Heart left ventricle (tissue), 16 donors: ENCODE measurements at regions not wholly inside any gene's neighbourhood (a gene's known extent, or its start where the extent isn't known, plus 50 kb on each side); places are given as distances from the start of the nearest gene placed in this dataset.
"Not testable (repeated sequence)": the region's sequence is repeated elsewhere in the genome, so short reads cannot be mapped to it uniquely, and the experiment has no call there.

Experiments used
- ATAC-seq, 4 donors: fragments of 200-7000 bp; cut with Tn5 transposase; one replicate each; pipeline ENCODE4 v1.9.1; 2020 to 2022; ENCODE audit warnings: moderate library complexity in 4 of 4, mild to moderate bottlenecking in 3 of 4, moderate number of reproducible peaks in 1 of 4
- DNase-seq, 5 donors: peaks; one replicate each; pipeline ENCODE4 v3.0.0-alpha.2; 2020
- H3K27ac ChIP-seq, 12 donors: fragments of 200-600 bp; sonication (generic) in 4 of 12; one replicate each; pipeline versions ENCODE4 v1.5.0 to v1.8.0; 2016 to 2022; ENCODE audit warnings: mild to moderate bottlenecking in 2 of 12
- H3K27me3 ChIP-seq, 9 donors: fragments of 200-600 bp; sonication (generic) in 2 of 9; one replicate each; pipeline versions ENCODE4 v1.5.1 to v1.8.0; 2016 to 2022; ENCODE audit warnings: mild to moderate bottlenecking in 3 of 9
- H3K36me3 ChIP-seq, 9 donors: fragments of 200-600 bp; sonication (generic) in 2 of 9; one replicate each; pipeline versions ENCODE4 v1.5.0 to v1.8.0; 2018 to 2022; ENCODE audit warnings: mild to moderate bottlenecking in 2 of 9
- H3K4me1 ChIP-seq, 12 donors: fragments of 200-600 bp; sonication (generic) in 4 of 12; one replicate each; pipeline versions ENCODE4 v1.5.0 to v1.8.0; 2016 to 2022; ENCODE audit warnings: mild to moderate bottlenecking in 3 of 12
- H3K4me3 ChIP-seq, 12 donors: fragments of 200-600 bp; sonication (generic) in 4 of 12; one replicate each; pipeline versions ENCODE4 v1.5.0 to v1.8.0; 2017 to 2022; ENCODE audit warnings: mild to moderate bottlenecking in 9 of 12, moderate library complexity in 4 of 12
- H3K9me3 ChIP-seq, 12 donors: fragments of 200-600 bp; sonication (generic) in 4 of 12; one replicate each; pipeline versions ENCODE4 v1.5.0 to v1.8.0; 2016 to 2022; ENCODE audit warnings: mild to moderate bottlenecking in 1 of 12
- CTCF ChIP-seq, 12 donors: fragments of 200-600 bp; sonication (generic) in 4 of 12; IDR thresholded peaks; one replicate each; pipeline versions ENCODE4 v1.5.0 to v1.8.0; 2018 to 2022; ENCODE audit warnings: antibody characterized with exemption in 12 of 12, mild to moderate bottlenecking in 5 of 12
- POLR2A ChIP-seq, 2 donors: fragments of 450-650 bp; IDR thresholded peaks; one replicate each; pipeline ENCODE4 v1.6.1; 2017; ENCODE audit warnings: antibody characterized with exemption in 2 of 2, mild to moderate bottlenecking in 2 of 2, moderate library complexity in 2 of 2
- WGBS, 4 donors: extraction: QIAGEN DNeasy Blood & Tissue Kit in 2 of 4; methylation state at CpG; one replicate each; pipeline versions ENCODE4 v1.1.5 to v1.1.7; 2013 to 2018; 5-methylcytosine and 5-hydroxymethylcytosine counted together
- intact Hi-C, 10 donors: fragments of 100-400 bp; cut with DNase I; formaldehyde crosslinking; loops; one replicate each; pipeline versions ENCODE4 v1.11.1 to v1.14.2; 2022
- donor health status: ischemic (EF 13 %, LVEDD 7.1; RV severe dilation, severe dysfunction).
- donor health status: healthy with polysubstance abuse.
- donor health status: DM: no; HTN: yes; CAD: no.
- donor health status: DM: no; HTN: no; CAD: no.
- donor health status: ischemic (EF 25% LVEDD 6.9; RV normal size, moderate dysfunction).
- donor health status: ischemic (EF 25% LVEDD 5.7; RV mildly dilated, moderate dysfunction).
- donor health status: healthy.
- donor health status: DM: yes; HTN: yes; CAD: no.
- donor health status: ischemic (EF 35%, LVEDD 5.7; RV mildly dilated, moderate dysfunction).
- donor health status: nonischemic (EF 11% LVEDD 7.7; RV severe dilation, severe dysfunction).
- donor health status: DM: yes; HTN: yes; CAD: no.
- donor health status: PGD.
- donor health status: ischemic (EF 29% LVEDD 5.4; RV normal size, mild dysfunction).
- donor health status: nonischemic (EF 23%, LVEDD 6.1; RV moderate dilation, normal function).

GRCh38 chr19:56905631-56906150 is 65.2 kb upstream of the PEG3 start:
- H3K9me3 ChIP-seq: peaks cover 0 to 17% (median 0%) of the 10 kb centered on the region in 12 donors
- TF ChIP-seq CTCF (IDR thresholded peaks at IDR 0.05): no peak
- intact Hi-C loops: no loop called here
- no peaks in the 10 kb centered on the region for H3K4me1 ChIP-seq
- DNase-seq: no peak
- no peaks in the 10 kb centered on the region for H3K36me3 ChIP-seq
- no peak overlapping the region for H3K4me3 ChIP-seq
- no peak for ATAC-seq
- H3K27me3 ChIP-seq: peaks cover 0 to 6% (median 0%) of the 10 kb centered on the region in 9 donors
- WGBS, 4 donors: 62 to 79% (median 76%) methylated on average over 6 of the region's 6 CpGs
- no peak overlapping the region for H3K27ac ChIP-seq

DNA sequence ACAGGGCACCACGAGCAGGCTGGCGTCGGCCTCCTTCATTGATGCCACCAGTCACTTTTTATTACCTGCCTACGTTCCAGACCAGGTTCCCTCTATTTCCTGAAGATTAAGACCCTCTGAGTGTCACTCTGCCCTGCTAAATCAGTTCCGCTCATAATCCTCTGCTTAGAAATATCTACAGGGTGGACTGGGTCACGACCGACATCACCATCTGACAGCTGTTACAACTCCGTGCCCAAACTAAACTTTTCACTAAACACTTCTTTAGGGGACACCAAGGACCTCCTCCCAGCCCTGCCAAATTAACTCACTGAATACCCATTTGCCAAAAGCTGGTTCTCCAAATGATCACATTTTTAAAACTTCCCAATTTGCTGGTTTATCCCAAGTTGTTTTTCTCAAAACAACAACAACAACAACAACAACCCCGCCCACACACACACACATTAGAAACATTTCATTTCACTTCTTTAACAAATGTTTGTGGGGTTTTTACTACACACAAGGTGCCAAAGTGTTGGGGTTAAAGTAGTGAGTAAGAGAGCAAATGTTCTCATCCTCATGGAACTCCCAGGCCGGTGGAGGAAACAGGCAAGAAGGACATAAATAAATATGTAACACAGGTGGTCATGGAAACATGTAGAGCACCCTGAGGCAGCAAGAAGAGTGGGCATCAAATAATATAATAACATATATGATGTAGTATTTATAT is 72.0 kb upstream of the PEG3 start:
- Histone ChIP-seq H3K27me3 (peaks cover 0 to 31% (median 0%) of the 10 kb centered on the region in 9 donors), H3K9me3 (peaks cover 0 to 18% (median 0%) of the 10 kb centered on the region in 12 donors), H3K27ac (no peak overlapping the region), H3K4me1 (no peaks in the 10 kb centered on the region), H3K4me3 (no peak overlapping the region), H3K36me3 (no peaks in the 10 kb centered on the region)
- 72 to 80% (median 75%) methylated on average over 10 of the region's 10 CpGs for WGBS, 4 donors
- DNase-seq: no peak
- TF ChIP-seq CTCF (IDR thresholded peaks at IDR 0.05): no peak
- no peak for TF ChIP-seq POLR2A (IDR thresholded peaks at IDR 0.05)
- no peak for ATAC-seq
- intact Hi-C loops: no loop called here

DNA sequence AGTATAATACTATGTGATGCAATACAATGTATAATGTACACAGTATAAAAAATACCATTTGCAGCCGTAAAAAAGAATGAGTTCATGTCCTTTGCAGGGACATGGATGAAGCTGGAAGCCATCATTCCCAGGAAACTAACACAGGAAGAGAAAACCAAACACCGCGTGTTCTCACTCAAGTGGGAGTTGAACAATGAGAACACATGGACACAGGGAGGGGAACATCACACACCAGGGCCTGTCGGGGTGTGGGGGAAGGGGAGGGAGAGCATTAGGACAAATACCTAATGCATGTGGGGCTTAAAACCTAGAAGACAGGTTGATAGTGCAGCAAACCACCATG is 72.6 kb upstream of the PEG3 start:
- H3K36me3 ChIP-seq, H3K27ac ChIP-seq, H3K4me1 ChIP-seq, intact Hi-C loops, DNase-seq, ATAC-seq, H3K4me3 ChIP-seq: not testable (repeated sequence)
- Histone ChIP-seq H3K27me3 (peaks cover 0 to 31% (median 0%) of the 10 kb centered on the region in 9 donors), H3K9me3 (peaks cover 0 to 16% (median 0%) of the 10 kb centered on the region in 12 donors)
- WGBS, 4 donors: 51 to 67% (median 59%) methylated on average over 4 of the region's 4 CpGs

DNA sequence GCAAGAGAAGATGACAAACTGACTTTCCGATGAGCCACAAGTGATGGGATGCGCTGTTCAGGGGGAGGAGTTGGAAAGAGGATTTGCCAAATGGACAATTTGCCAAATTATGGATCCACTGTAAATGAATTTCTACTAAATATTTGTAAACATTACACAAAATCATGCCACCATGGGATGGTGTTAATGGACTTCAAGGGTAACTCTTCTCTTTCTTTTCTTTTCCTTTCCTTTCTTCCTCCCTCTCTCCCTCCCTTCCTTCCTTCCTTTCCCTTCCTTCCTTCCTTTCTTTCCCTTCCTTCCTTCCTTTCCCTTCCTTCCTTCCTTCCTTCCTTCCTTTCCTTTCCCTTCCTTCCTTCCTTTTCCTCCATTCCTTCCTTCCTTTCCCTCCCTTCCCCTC is 76.0 kb upstream of the PEG3 start:
- peaks cover 0 to 38% (median 0%) of the 10 kb centered on the region in 9 donors for H3K27me3 ChIP-seq
- DNase-seq (no peak), ATAC-seq (no peak)
- H3K27ac ChIP-seq: no peak overlapping the region
- H3K4me1 ChIP-seq: no peaks in the 10 kb centered on the region
- no peak for TF ChIP-seq POLR2A (IDR thresholded peaks at IDR 0.05)
- no peak for TF ChIP-seq CTCF (IDR thresholded peaks at IDR 0.05)
- H3K4me3 ChIP-seq: no peak overlapping the region
- intact Hi-C loops: no loop called here
- H3K36me3 ChIP-seq: no peaks in the 10 kb centered on the region
- WGBS, 4 donors: 88 to 98% (median 96%) methylated on average over 2 of the region's 2 CpGs
- H3K9me3 ChIP-seq: peaks cover 0 to 13% (median 0%) of the 10 kb centered on the region in 12 donors

GRCh38 chr19:56917529-56917928 is 77.0 kb upstream of the PEG3 start:
- intact Hi-C loops: no loop called here
- H3K27me3 ChIP-seq: peaks cover 0 to 38% (median 0%) of the 10 kb centered on the region in 9 donors

More at GRCh38 chr19:56917529-56917928, 77.0 kb upstream of the PEG3 start:
- 39 to 56% (median 42%) methylated on average over 6 of the region's 6 CpGs for WGBS, 4 donors
- Histone ChIP-seq H3K27ac (no peak overlapping the region), H3K9me3 (peaks cover 0 to 13% (median 0%) of the 10 kb centered on the region in 12 donors), H3K4me1 (no peaks in the 10 kb centered on the region), H3K4me3 (no peak overlapping the region), H3K36me3 (no peaks in the 10 kb centered on the region)
- no peak for ATAC-seq
- no peak for DNase-seq
- TF ChIP-seq CTCF (IDR thresholded peaks at IDR 0.05) (no peak), POLR2A (IDR thresholded peaks at IDR 0.05) (no peak)
